ENCODE measurements at regions not wholly inside any gene's neighbourhood (a gene's known extent, or its start where the extent isn't known, plus 50 kb on each side); places are given as distances from the start of the nearest gene placed in this dataset.
"Not testable (repeated sequence)": the region's sequence is repeated elsewhere in the genome, so short reads cannot be mapped to it uniquely, and the experiment has no call there.

DNA sequence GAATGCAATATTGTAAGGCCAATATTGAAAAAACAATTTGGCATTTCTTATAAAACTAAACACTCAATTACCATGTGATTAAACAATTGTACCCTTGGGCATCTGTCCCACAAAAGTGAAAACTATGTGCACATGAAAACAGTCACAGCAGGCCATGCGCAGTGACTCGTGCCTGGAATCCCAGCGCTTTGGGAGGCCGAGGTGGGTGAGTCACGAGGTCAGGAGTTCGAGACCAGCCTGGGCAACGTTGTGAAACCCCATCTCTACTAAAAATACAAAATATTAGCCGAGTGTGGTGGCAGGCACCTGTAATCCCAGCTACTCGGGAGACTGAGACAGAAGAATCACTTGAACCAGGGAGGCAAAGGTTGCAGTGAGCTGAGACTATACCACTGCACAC, 343.7 kb downstream of the DMRTA1 start:
- H3K27ac Mint-ChIP-seq: no peak overlapping the region
- H3K4me3 Mint-ChIP-seq: no peak overlapping the region
- intact Hi-C loops (cut with micrococcal nuclease): loop anchor here (10.0 kb wide), 1 partner anchor 66 kb away; no protein-coding TSS in a partner anchor
- peaks cover 18% of the 10 kb centered on the region for H3K9me3 Mint-ChIP-seq
- H3K4me1 Mint-ChIP-seq (ENCODE audit: low read depth): no peaks in the 10 kb centered on the region
- no peak for DNase-seq
- no peaks in the 10 kb centered on the region for H3K27me3 Mint-ChIP-seq (ENCODE audit: low read depth)
- CTCF ChIA-PET: no interaction called here
- no peaks in the 10 kb centered on the region for H3K36me3 Mint-ChIP-seq (ENCODE audit: low read depth)

DNA sequence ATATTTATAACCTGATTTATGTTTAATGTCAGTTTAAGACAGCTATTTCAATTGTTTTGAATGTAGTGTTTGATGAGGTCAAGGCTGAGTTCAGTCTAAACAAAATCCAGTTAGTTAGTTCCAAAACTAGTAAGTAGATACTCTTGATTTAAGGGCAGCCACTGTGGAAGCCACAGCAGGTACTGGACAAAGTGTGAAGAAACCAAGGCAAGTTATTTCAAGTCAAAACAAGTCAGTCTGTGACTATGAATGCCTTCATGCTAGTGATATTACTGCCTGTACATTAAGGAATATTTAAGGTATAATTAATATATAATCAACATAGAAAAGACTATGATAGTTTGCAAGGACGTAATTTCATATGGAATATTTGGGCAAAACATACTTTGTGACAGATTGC, 362.3 kb downstream of the DMRTA1 start:
- DNase-seq: no peak
- CTCF ChIA-PET: no interaction called here
- H3K4me1 Mint-ChIP-seq (ENCODE audit: low read depth): no peaks in the 10 kb centered on the region
- H3K36me3 Mint-ChIP-seq (ENCODE audit: low read depth): no peaks in the 10 kb centered on the region
- H3K27ac Mint-ChIP-seq: no peak overlapping the region
- H3K27me3 Mint-ChIP-seq (ENCODE audit: low read depth): no peaks in the 10 kb centered on the region
- H3K9me3 Mint-ChIP-seq: peaks cover 1% of the 10 kb centered on the region
- no peak overlapping the region for H3K4me3 Mint-ChIP-seq
- intact Hi-C loops (cut with micrococcal nuclease): no loop called here

DNA sequence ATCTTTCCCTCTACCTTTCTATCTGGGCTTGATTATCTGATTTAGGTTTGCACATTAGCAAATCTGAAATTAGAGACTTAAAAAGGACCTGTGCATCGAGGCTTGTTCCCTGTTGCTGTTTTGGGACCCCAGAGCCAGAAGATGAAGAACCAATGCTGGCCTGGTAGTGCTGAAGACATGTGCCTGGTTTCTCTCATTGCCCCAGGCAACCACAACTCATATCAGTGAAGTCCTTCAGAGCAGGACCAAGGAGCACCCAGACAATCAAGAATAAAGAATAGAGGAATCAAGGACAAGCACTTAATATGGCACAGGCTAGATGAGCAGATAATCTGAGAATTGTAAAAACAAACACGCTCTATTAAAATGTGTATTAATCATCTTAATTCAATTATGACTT, 362.7 kb downstream of the DMRTA1 start:
- intact Hi-C loops (cut with micrococcal nuclease): no loop called here
- CTCF ChIA-PET: no interaction called here

DNA sequence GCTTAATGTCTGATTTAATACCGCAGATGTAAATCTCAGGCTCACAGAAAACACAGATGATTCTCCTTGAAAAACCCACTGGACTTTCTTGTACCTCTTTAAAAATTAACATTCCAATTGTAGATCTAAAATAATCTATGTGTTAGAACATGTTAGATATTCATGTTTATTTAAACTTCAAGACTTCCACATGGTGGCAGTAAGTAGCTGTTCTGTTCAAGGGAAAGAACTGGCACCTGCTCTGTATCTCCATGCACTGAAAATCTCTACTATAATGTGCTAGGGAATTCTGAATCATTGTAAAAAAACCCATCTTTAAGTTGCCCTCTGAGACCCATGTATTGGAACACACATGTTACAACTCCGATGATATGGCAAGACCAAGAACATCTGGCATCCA, 366.9 kb downstream of the DMRTA1 start:
- H3K27ac Mint-ChIP-seq: no peak overlapping the region
- H3K4me3 Mint-ChIP-seq: no peak overlapping the region
- intact Hi-C loops (cut with micrococcal nuclease): no loop called here
- H3K27me3 Mint-ChIP-seq (ENCODE audit: low read depth): no peaks in the 10 kb centered on the region
- CTCF ChIA-PET: no interaction called here
- no peaks in the 10 kb centered on the region for H3K36me3 Mint-ChIP-seq (ENCODE audit: low read depth)
- no peaks in the 10 kb centered on the region for H3K9me3 Mint-ChIP-seq
- H3K4me1 Mint-ChIP-seq (ENCODE audit: low read depth): no peaks in the 10 kb centered on the region
- DNase-seq: no peak

More for the DNA sequence above, 362.7 kb downstream of the DMRTA1 start:
- no peaks in the 10 kb centered on the region for H3K27me3 Mint-ChIP-seq (ENCODE audit: low read depth)
- no peak for DNase-seq
- H3K4me3 Mint-ChIP-seq: no peak overlapping the region
- no peaks in the 10 kb centered on the region for H3K4me1 Mint-ChIP-seq (ENCODE audit: low read depth)
- peaks cover 1% of the 10 kb centered on the region for H3K9me3 Mint-ChIP-seq
- H3K27ac Mint-ChIP-seq: no peak overlapping the region
- no peaks in the 10 kb centered on the region for H3K36me3 Mint-ChIP-seq (ENCODE audit: low read depth)

DNA sequence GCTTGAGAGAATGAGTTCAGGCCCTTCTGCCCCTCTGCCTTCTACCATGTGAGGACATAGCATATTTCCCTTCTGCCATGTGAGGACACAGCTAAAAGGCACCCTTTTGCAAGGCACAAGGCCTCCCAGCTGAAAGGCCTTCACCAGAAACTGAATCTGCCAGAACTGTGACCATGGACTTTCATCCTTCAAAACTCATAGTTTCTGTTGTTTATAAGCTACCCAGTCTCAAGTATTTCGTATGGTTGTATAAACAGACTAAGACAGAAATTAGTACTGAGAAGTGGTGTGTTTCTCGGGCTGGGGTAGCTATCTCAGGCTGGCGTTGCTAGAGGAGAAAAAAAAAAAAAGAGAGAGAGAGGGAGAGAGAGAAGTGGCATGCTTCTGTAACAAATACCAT, 368.6 kb downstream of the DMRTA1 start:
- H3K27me3 Mint-ChIP-seq (ENCODE audit: low read depth): no peaks in the 10 kb centered on the region
- no peaks in the 10 kb centered on the region for H3K36me3 Mint-ChIP-seq (ENCODE audit: low read depth)
- CTCF ChIA-PET: no interaction called here
- intact Hi-C loops (cut with micrococcal nuclease): no loop called here
- no peak for DNase-seq
- no peak overlapping the region for H3K27ac Mint-ChIP-seq
- no peaks in the 10 kb centered on the region for H3K9me3 Mint-ChIP-seq
- no peaks in the 10 kb centered on the region for H3K4me1 Mint-ChIP-seq (ENCODE audit: low read depth)
- no peak overlapping the region for H3K4me3 Mint-ChIP-seq

DNA sequence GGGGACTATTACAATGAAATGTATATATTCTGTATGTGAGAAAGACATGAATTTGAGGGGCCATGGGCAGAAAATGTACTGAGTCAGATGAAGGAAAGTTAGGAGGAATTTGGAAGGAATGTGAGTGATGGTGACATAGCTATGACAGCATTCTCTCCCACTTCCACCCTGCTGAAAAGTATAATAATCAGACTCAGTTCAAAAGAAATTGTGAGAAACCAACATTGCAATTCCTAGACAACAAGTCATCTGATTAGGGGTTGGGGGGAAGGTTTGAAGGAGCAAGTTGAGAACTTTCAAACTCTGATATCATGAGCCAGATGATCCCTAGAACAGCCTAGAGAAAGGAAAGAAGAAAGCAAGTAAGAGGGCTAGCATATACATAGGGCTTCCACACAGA, 370.6 kb downstream of the DMRTA1 start:
- CTCF ChIA-PET: no interaction called here
- no peaks in the 10 kb centered on the region for H3K27me3 Mint-ChIP-seq (ENCODE audit: low read depth)
- intact Hi-C loops (cut with micrococcal nuclease): no loop called here
- no peak overlapping the region for H3K27ac Mint-ChIP-seq
- H3K4me1 Mint-ChIP-seq (ENCODE audit: low read depth): no peaks in the 10 kb centered on the region
- no peak overlapping the region for H3K4me3 Mint-ChIP-seq
- H3K9me3 Mint-ChIP-seq: peaks cover 3% of the 10 kb centered on the region
- no peak for DNase-seq
- H3K36me3 Mint-ChIP-seq (ENCODE audit: low read depth): no peaks in the 10 kb centered on the region

DNA sequence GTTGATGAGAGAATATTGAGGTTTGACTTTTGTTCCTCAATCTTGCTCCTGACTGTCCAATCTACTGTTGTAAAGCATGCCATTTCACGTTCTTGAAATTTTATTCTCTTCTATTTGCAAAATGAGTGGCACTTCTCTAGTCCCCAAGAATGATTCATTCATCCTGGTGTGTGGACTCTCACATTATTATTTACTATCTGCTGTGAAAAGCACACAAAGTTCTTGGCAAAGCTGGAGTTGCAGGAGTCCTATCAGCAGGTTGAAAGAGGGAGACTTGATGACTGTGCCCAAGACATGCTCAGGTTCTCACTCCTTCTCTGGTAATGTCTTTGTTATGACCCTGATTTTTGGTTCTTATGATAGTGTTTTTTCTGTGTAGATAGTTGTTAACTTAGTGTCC, 382.6 kb downstream of the DMRTA1 start:
- intact Hi-C loops (cut with micrococcal nuclease): no loop called here
- Mint-ChIP-seq H3K27me3 (ENCODE audit: low read depth) (no peaks in the 10 kb centered on the region), H3K27ac (no peak overlapping the region), H3K4me1 (ENCODE audit: low read depth) (no peaks in the 10 kb centered on the region), H3K9me3 (peaks cover 8% of the 10 kb centered on the region), H3K36me3 (ENCODE audit: low read depth) (no peaks in the 10 kb centered on the region), H3K4me3 (no peak overlapping the region)
- CTCF ChIA-PET: no interaction called here
- no peak for DNase-seq

DNA sequence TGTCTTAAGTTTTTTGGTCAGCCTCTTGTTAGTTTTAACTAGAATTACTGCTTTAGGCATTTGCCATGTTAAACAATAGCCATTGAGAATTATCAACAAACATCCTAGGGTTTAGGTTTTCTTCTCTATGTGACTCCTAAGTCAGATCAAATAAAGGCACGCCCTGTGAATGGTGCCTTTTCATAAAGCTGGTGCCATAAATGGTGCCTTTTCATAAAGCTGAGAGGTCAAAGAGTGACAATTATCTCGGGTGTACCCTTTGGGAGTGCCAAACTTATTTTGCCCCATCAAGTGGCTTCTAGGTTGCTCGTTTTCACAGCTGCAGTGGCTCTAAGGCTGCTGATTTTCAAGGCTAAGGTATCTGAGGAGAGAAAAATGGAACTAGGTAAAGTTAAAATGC, 391.6 kb downstream of the DMRTA1 start:
- CTCF ChIA-PET: no interaction called here
- H3K27me3 Mint-ChIP-seq (ENCODE audit: low read depth): no peaks in the 10 kb centered on the region
- DNase-seq: no peak
- H3K36me3 Mint-ChIP-seq (ENCODE audit: low read depth): no peaks in the 10 kb centered on the region
- H3K4me3 Mint-ChIP-seq: no peak overlapping the region
- no peaks in the 10 kb centered on the region for H3K4me1 Mint-ChIP-seq (ENCODE audit: low read depth)
- H3K27ac Mint-ChIP-seq: no peak overlapping the region
- intact Hi-C loops (cut with micrococcal nuclease): no loop called here
- peaks cover 4% of the 10 kb centered on the region for H3K9me3 Mint-ChIP-seq

DNA sequence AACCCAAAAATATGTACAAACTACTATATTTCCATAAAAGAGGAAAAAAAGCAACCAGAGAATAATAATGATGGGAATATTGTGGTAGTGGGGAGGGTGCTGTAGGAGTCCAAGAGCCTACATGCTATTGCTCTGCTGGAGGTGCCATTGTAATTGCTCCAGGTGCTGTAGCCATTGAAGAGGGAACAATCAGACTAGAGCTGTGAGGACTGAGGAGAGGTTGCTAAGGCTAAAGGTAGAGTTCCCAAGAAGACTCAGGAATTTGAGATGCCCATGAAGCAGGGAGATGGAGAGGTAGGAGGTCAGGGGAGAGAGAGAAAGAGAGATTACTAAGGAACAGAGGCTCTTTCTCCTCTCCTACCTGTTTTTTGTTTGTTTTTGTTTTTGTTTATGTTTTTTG, 394.0 kb downstream of the DMRTA1 start:
- CTCF ChIA-PET: no interaction called here
- no peak for DNase-seq
- peaks cover 9% of the 10 kb centered on the region for H3K9me3 Mint-ChIP-seq
- H3K27me3 Mint-ChIP-seq (ENCODE audit: low read depth): no peaks in the 10 kb centered on the region
- no peak overlapping the region for H3K27ac Mint-ChIP-seq
- peaks cover 2% of the 10 kb centered on the region for H3K36me3 Mint-ChIP-seq (ENCODE audit: low read depth)
- no peak overlapping the region for H3K4me3 Mint-ChIP-seq
- no peaks in the 10 kb centered on the region for H3K4me1 Mint-ChIP-seq (ENCODE audit: low read depth)
- intact Hi-C loops (cut with micrococcal nuclease): no loop called here

DNA sequence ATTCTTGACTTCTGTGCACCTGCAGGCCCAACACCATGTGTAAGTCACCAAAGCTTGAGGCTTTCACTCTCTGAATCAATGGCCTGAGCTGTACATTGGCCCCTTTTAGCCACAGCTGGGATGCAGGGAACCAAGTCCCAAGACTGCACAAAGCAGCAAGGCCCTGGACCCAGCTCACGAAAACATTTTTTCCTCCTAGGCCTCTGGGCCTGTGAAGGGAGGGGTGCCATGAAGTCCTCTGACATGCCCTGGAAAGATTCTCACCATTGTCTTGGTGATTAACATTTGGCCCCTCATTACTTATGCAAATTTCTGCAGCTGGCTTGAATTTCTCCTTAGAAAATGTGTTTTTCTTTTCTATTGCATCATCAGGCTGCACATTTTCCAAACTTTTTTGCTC, 398.6 kb downstream of the DMRTA1 start:
- H3K27ac Mint-ChIP-seq; intact Hi-C loops (cut with micrococcal nuclease); DNase-seq; H3K4me1 Mint-ChIP-seq (ENCODE audit: low read depth); H3K36me3 Mint-ChIP-seq (ENCODE audit: low read depth); H3K27me3 Mint-ChIP-seq (ENCODE audit: low read depth); CTCF ChIA-PET; H3K4me3 Mint-ChIP-seq: not testable (repeated sequence)
- peaks cover 27% of the 10 kb centered on the region for H3K9me3 Mint-ChIP-seq

DNA sequence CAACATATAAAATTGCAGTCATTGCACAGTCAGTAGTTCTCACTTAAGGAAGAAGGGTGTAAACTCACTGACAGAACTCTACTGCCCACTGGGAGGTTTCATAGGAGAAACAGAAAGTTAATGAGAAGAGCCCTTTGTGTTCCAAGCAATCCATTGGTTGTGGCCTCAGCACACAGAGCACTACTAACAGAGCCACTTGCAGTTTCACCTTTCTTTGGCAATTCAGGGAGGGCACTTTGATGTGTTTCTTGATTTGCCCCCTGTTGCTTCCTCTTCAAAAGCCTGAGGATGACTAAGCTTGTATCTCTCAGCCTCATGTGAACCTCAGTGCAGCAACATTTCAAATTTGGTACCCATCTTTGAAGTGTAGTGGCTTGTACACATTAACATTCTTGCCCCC, 409.4 kb downstream of the DMRTA1 start:
- no peaks in the 10 kb centered on the region for H3K27me3 Mint-ChIP-seq (ENCODE audit: low read depth)
- no peaks in the 10 kb centered on the region for H3K4me1 Mint-ChIP-seq (ENCODE audit: low read depth)
- H3K36me3 Mint-ChIP-seq (ENCODE audit: low read depth): no peaks in the 10 kb centered on the region
- no peak overlapping the region for H3K27ac Mint-ChIP-seq
- CTCF ChIA-PET: no interaction called here
- no peak for DNase-seq
- H3K4me3 Mint-ChIP-seq: no peak overlapping the region
- peaks cover 13% of the 10 kb centered on the region for H3K9me3 Mint-ChIP-seq
- intact Hi-C loops (cut with micrococcal nuclease): no loop called here

DNA sequence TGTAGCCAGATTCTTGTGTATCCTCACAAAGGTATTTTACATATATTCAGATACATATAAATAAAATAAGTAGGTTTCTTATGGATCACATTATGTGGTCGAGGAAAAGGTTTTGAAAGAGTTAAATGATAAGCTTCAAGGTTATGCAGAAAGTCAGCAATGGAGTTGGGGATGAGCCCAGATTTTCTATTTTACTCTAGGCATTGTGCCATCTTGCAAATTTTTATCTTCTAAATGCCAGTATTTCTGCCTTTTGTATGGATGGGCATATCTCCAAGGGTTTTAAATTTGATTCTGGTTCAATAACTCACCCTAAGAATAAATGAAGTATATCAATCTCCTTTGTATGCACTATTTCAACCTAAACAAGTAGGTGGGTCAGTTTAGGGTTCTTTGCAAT, 410.7 kb downstream of the DMRTA1 start:
- no peak overlapping the region for H3K4me3 Mint-ChIP-seq
- intact Hi-C loops (cut with micrococcal nuclease): no loop called here
- CTCF ChIA-PET: interaction anchor here (0.6 kb wide), 1 partner anchor 97 kb away, joined by 3 read pairs; no protein-coding TSS in a partner anchor
- H3K27ac Mint-ChIP-seq: no peak overlapping the region
- no peaks in the 10 kb centered on the region for H3K36me3 Mint-ChIP-seq (ENCODE audit: low read depth)
- DNase-seq: no peak
- no peaks in the 10 kb centered on the region for H3K27me3 Mint-ChIP-seq (ENCODE audit: low read depth)
- H3K9me3 Mint-ChIP-seq: peaks cover 13% of the 10 kb centered on the region
- no peaks in the 10 kb centered on the region for H3K4me1 Mint-ChIP-seq (ENCODE audit: low read depth)

DNA sequence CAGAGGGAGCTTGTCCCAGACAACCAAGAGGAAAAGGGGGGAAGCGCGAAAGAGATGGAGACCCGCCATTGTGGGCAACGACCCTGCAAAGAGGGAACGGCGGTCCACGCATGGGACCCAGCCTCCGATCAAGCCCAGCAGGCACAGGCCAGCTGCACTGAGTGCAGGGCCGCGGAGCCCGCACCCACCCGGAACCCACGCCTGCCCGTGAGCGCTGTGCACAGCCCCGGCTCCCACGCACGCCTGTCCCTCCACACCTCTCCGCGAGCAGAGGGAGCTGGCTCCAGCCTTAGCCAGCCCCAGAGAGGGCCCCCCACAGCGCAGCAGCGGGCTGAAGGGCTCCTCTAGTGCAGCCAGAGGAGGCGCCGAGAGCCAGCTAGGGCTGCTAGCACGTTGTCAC, 416.5 kb downstream of the DMRTA1 start:
- no peaks in the 10 kb centered on the region for H3K36me3 Mint-ChIP-seq (ENCODE audit: low read depth)
- peaks cover 13% of the 10 kb centered on the region for H3K9me3 Mint-ChIP-seq
- H3K27ac Mint-ChIP-seq: no peak overlapping the region
- H3K27me3 Mint-ChIP-seq (ENCODE audit: low read depth): no peaks in the 10 kb centered on the region
- no peak for DNase-seq
- no peaks in the 10 kb centered on the region for H3K4me1 Mint-ChIP-seq (ENCODE audit: low read depth)
- intact Hi-C loops (cut with micrococcal nuclease): no loop called here
- CTCF ChIA-PET: no interaction called here
- H3K4me3 Mint-ChIP-seq: no peak overlapping the region

DNA sequence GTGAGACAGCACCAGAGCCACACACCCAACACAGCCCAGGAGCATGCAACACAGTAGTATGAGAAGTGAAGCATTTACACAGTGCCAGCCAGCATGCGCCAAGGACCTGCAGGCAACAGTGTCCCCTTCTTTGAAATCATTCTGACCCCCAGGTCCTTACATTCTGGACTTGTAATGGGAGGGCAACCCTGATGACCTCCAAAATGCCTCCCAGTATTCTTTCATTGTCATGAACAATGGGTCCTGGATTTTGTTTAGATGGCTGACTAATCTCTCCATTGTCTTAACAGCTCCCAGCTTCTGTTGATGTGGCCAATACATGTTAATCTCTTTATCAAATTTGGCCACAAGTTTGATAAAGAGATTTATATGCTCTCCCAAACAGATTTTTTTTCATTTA, 417.1 kb downstream of the DMRTA1 start:
- CTCF ChIA-PET: no interaction called here
- H3K4me1 Mint-ChIP-seq (ENCODE audit: low read depth): no peaks in the 10 kb centered on the region
- H3K27ac Mint-ChIP-seq: no peak overlapping the region
- peaks cover 12% of the 10 kb centered on the region for H3K9me3 Mint-ChIP-seq
- no peaks in the 10 kb centered on the region for H3K27me3 Mint-ChIP-seq (ENCODE audit: low read depth)
- intact Hi-C loops (cut with micrococcal nuclease): no loop called here
- H3K4me3 Mint-ChIP-seq: no peak overlapping the region
- DNase-seq: no peak
- H3K36me3 Mint-ChIP-seq (ENCODE audit: low read depth): no peaks in the 10 kb centered on the region

All from activated naive CD4-positive, alpha-beta T cell treated with anti-CD3 and anti-CD28 coated beads for 36 hours (primary cell).